ENCODE measurements at regions not wholly inside any gene's neighbourhood (a gene's known extent, or its start where the extent isn't known, plus 50 kb on each side); places are given as distances from the start of the nearest gene placed in this dataset.

DNA sequence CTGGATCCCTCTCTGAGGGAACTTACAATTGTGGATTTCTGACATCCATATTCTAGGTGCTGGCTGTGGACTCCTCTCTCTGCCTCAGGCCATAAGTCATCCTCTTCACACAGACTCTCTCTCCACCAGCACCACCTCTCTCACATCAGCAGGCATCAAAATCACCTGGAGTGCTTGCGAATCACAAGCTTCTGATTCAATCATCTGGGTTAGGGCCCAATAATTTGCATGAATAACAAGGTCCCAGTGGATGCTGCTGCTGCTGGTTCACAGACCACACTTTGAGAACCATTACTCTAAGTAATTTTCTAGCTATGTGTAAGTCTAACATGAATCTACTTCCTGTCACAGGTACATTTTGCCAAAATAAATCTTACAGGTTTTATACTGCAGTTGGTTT, 214.9 kb downstream of the DSEL start:
- TF ChIP-seq, protein P1, sequence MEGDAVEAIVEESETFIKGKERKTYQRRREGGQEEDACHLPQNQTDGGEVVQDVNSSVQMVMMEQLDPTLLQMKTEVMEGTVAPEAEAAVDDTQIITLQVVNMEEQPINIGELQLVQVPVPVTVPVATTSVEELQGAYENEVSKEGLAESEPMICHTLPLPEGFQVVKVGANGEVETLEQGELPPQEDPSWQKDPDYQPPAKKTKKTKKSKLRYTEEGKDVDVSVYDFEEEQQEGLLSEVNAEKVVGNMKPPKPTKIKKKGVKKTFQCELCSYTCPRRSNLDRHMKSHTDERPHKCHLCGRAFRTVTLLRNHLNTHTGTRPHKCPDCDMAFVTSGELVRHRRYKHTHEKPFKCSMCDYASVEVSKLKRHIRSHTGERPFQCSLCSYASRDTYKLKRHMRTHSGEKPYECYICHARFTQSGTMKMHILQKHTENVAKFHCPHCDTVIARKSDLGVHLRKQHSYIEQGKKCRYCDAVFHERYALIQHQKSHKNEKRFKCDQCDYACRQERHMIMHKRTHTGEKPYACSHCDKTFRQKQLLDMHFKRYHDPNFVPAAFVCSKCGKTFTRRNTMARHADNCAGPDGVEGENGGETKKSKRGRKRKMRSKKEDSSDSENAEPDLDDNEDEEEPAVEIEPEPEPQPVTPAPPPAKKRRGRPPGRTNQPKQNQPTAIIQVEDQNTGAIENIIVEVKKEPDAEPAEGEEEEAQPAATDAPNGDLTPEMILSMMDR (IDR thresholded peaks at IDR 0.05): no peak
- no peaks in the 10 kb centered on the region for H3K4me1 Mint-ChIP-seq
- H3K27me3 Mint-ChIP-seq (ENCODE audit: low read depth in 3 of 3): peaks cover 0 to 2% (median 0%) of the 10 kb centered on the region in 3 donors
- no peak overlapping the region for H3K4me3 ChIP-seq (replicated peaks in 1 of 3; ENCODE audit: low read depth in 2 of 3, low read length in 3 of 3)
- no peak overlapping the region for H3K9ac ChIP-seq (ENCODE audit: insufficient read depth, low read length, poor library complexity, severe bottlenecking)
- no peak for DNase-seq
- H4K20me1 ChIP-seq (ENCODE audit: insufficient read depth, low read length): no peaks in the 10 kb centered on the region
- no peaks in the 10 kb centered on the region for H3K36me3 ChIP-seq (replicated peaks in 1 of 2; ENCODE audit: control insufficient read depth in 1 of 2, insufficient read depth in 2 of 2, low read length in 2 of 2)
- intact Hi-C loops (cut with micrococcal nuclease): no loop called here
- H2AFZ ChIP-seq (ENCODE audit: insufficient read depth, low read depth, low read length, poor library complexity, severe bottlenecking): no peak overlapping the region
- H3K27ac Mint-ChIP-seq: no peak overlapping the region
- no peaks in the 10 kb centered on the region for H3K27me3 ChIP-seq (ENCODE audit: control insufficient read depth in 2 of 2, insufficient read depth in 2 of 2, low read length in 2 of 2)
- WGBS (ENCODE audit: insufficient coverage): no CpG with 5 or more reads among the region's 1 CpG
- no peaks in the 10 kb centered on the region for H3K79me2 ChIP-seq (ENCODE audit: insufficient read depth, low read length)
- H3K36me3 Mint-ChIP-seq: no peaks in the 10 kb centered on the region
- H3K9me3 ChIP-seq (replicated peaks in 1 of 2; ENCODE audit: control insufficient read depth in 1 of 2, insufficient read depth in 1 of 2, low read length in 2 of 2): peaks cover 25% of the 10 kb centered on the region in 2 donors
- H3K4me3 Mint-ChIP-seq: no peak overlapping the region
- no peak overlapping the region for H3K4me2 ChIP-seq (replicated peaks; ENCODE audit: extremely low read depth, low read length, poor library complexity, severe bottlenecking)
- H3K27ac ChIP-seq (ENCODE audit: low read depth in 1 of 2, low read length in 2 of 2): no peak overlapping the region
- no peaks in the 10 kb centered on the region for H3K4me1 ChIP-seq (ENCODE audit: control insufficient read depth in 1 of 2, insufficient read depth in 2 of 2, low read length in 2 of 2)
- H3K9me3 Mint-ChIP-seq: peaks cover 3 to 27% (median 11%) of the 10 kb centered on the region in 7 donors

DNA sequence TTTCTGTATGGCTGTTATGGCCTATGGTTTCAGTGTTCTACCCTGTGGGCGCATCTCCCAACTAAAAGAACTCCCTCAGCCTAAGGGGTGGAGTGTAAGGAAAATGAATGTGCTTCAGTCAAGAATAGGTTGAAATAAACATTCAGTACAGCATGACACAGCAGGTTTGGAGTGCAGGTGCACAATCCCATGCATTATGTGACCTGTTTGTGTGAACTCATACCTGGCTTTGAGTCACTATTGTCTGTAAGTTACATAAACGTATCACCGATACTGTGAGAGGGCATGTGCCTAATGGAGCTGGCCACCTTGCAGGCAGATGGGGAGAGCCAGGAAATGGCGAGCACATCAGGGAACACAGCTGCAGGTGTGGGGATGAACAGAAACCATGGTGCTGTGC, 216.0 kb downstream of the DSEL start:
- H2AFZ ChIP-seq (ENCODE audit: insufficient read depth, low read depth, low read length, poor library complexity, severe bottlenecking): no peak overlapping the region
- H3K27me3 Mint-ChIP-seq (ENCODE audit: low read depth in 3 of 3): peaks cover 0 to 1% (median 0%) of the 10 kb centered on the region in 3 donors
- H3K4me1 Mint-ChIP-seq: no peaks in the 10 kb centered on the region
- no peaks in the 10 kb centered on the region for H3K36me3 Mint-ChIP-seq
- H3K4me3 ChIP-seq (replicated peaks in 1 of 3; ENCODE audit: low read depth in 2 of 3, low read length in 3 of 3): no peak overlapping the region
- no peak overlapping the region for H3K9ac ChIP-seq (ENCODE audit: insufficient read depth, low read length, poor library complexity, severe bottlenecking)
- no peaks in the 10 kb centered on the region for H3K36me3 ChIP-seq (replicated peaks in 1 of 2; ENCODE audit: control insufficient read depth in 1 of 2, insufficient read depth in 2 of 2, low read length in 2 of 2)
- no peak overlapping the region for H3K27ac Mint-ChIP-seq
- DNase-seq: no peak
- TF ChIP-seq, protein P1 (IDR thresholded peaks at IDR 0.05): no peak
- intact Hi-C loops (cut with micrococcal nuclease): no loop called here
- no peaks in the 10 kb centered on the region for H3K79me2 ChIP-seq (ENCODE audit: insufficient read depth, low read length)
- no peaks in the 10 kb centered on the region for H4K20me1 ChIP-seq (ENCODE audit: insufficient read depth, low read length)
- no peak overlapping the region for H3K4me2 ChIP-seq (replicated peaks; ENCODE audit: extremely low read depth, low read length, poor library complexity, severe bottlenecking)
- WGBS (ENCODE audit: insufficient coverage): 94% methylated on average over 3 of the region's 4 CpGs
- H3K9me3 ChIP-seq (replicated peaks in 1 of 2; ENCODE audit: control insufficient read depth in 1 of 2, insufficient read depth in 1 of 2, low read length in 2 of 2): peaks cover 25 to 28% of the 10 kb centered on the region in 2 donors
- no peak overlapping the region for H3K4me3 Mint-ChIP-seq
- H3K27ac ChIP-seq (ENCODE audit: low read depth in 1 of 2, low read length in 2 of 2): no peak overlapping the region
- peaks cover 3 to 29% (median 16%) of the 10 kb centered on the region in 7 donors for H3K9me3 Mint-ChIP-seq
- no peaks in the 10 kb centered on the region for H3K27me3 ChIP-seq (ENCODE audit: control insufficient read depth in 2 of 2, insufficient read depth in 2 of 2, low read length in 2 of 2)
- H3K4me1 ChIP-seq (ENCODE audit: control insufficient read depth in 1 of 2, insufficient read depth in 2 of 2, low read length in 2 of 2): no peaks in the 10 kb centered on the region
